GM18520 (cell line): ENCODE measurements at regions not wholly inside any gene's neighbourhood (a gene's known extent, or its start where the extent isn't known, plus 50 kb on each side); places are given as distances from the start of the nearest gene placed in this dataset.

ENCODE experiments used
- ATAC-seq: cut with Tn5 transposase; IDR thresholded peaks from one replicate; pipeline ENCODE4 v1.9.1; 2021; ENCODE audit not compliant: unreplicated experiment

GRCh38 chr2:2524348-2524941, 193.4 kb upstream of the MYT1L start:
- no peak for ATAC-seq

- ATAC-seq, result no peak
These were observed 192.6 kb upstream of the MYT1L start for GRCh38 chr2:2523461-2524347.

- ATAC-seq, result no peak
These were observed 189.3 kb upstream of the MYT1L start for GRCh38 chr2:2520401-2520811.

GRCh38 chr2:2519381-2519780, 188.3 kb upstream of the MYT1L start:
- no peak for ATAC-seq

GRCh38 chr2:2517399-2517798, 186.3 kb upstream of the MYT1L start:
- ATAC-seq, result no peak

GRCh38 chr2:2516386-2516785, 185.3 kb upstream of the MYT1L start:
- no peak for ATAC-seq

- no peak for ATAC-seq
These were observed 181.9 kb upstream of the MYT1L start for GRCh38 chr2:2512931-2513330.

GRCh38 chr2:2507417-2507997, 176.4 kb upstream of the MYT1L start:
- no peak for ATAC-seq

GRCh38 chr2:2506536-2506935, 175.5 kb upstream of the MYT1L start:
- no peak for ATAC-seq

GRCh38 chr2:2505604-2506003, 174.5 kb upstream of the MYT1L start:
- no peak for ATAC-seq

- no peak for ATAC-seq
These were observed 172.9 kb upstream of the MYT1L start for GRCh38 chr2:2503864-2504418.

- ATAC-seq, result no peak
These were observed 171.1 kb upstream of the MYT1L start for GRCh38 chr2:2502201-2502549.

- no peak for ATAC-seq
These were observed 170.6 kb upstream of the MYT1L start for GRCh38 chr2:2501454-2502200.

GRCh38 chr2:2495606-2496005, 164.5 kb upstream of the MYT1L start:
- ATAC-seq, result no peak

GRCh38 chr2:2493496-2493895, 162.4 kb upstream of the MYT1L start:
- no peak for ATAC-seq

GRCh38 chr2:2492800-2493199, 161.7 kb upstream of the MYT1L start:
- ATAC-seq, result no peak

GRCh38 chr2:2491964-2492363, 160.9 kb upstream of the MYT1L start:
- no peak for ATAC-seq

- ATAC-seq, result no peak
These were observed 153.2 kb upstream of the MYT1L start for GRCh38 chr2:2484301-2484700.

- no peak for ATAC-seq
These were observed 151.8 kb upstream of the MYT1L start for GRCh38 chr2:2482851-2483250.

GRCh38 chr2:2472881-2473280, 141.8 kb upstream of the MYT1L start:
- no peak for ATAC-seq

GRCh38 chr2:2472044-2472443, 141.0 kb upstream of the MYT1L start:
- ATAC-seq, result no peak
